ENCODE measurements at regions not wholly inside any gene's neighbourhood (a gene's known extent, or its start where the extent isn't known, plus 50 kb on each side); places are given as distances from the start of the nearest gene placed in this dataset.
A peak's percentile ranks its signal among the peaks of the same experiment; 100 is the strongest.

GRCh38 chr5:125703616-125704015, 719.6 kb upstream of the GRAMD2B start:
- no peak for DNase-seq

GRCh38 chr5:125704888-125705287, 718.3 kb upstream of the GRAMD2B start:
- DNase-seq: no peak

GRCh38 chr5:125708583-125708982, 714.6 kb upstream of the GRAMD2B start:
- DNase-seq: no peak

- DNase-seq: no peak
These were observed 712.5 kb upstream of the GRAMD2B start for GRCh38 chr5:125710745-125711144.

GRCh38 chr5:125712397-125712796, 710.8 kb upstream of the GRAMD2B start:
- DNase-seq: no peak

- no peak for DNase-seq
These were observed 710.0 kb upstream of the GRAMD2B start for GRCh38 chr5:125713109-125713805.

- no peak for DNase-seq
These were observed 708.0 kb upstream of the GRAMD2B start for GRCh38 chr5:125715216-125715615.

GRCh38 chr5:125717209-125717608, 706.0 kb upstream of the GRAMD2B start:
- no peak for DNase-seq

- peak; percentile 52 for DNase-seq
These were observed 703.4 kb upstream of the GRAMD2B start for GRCh38 chr5:125719681-125720347.

GRCh38 chr5:125720348-125720685, 702.9 kb upstream of the GRAMD2B start:
- DNase-seq: no peak

- DNase-seq: no peak
These were observed 702.5 kb upstream of the GRAMD2B start for GRCh38 chr5:125720721-125721120.

GRCh38 chr5:125722550-125722949, 700.7 kb upstream of the GRAMD2B start:
- no peak for DNase-seq

- no peak for DNase-seq
These were observed 697.5 kb upstream of the GRAMD2B start for GRCh38 chr5:125725691-125726090.

GRCh38 chr5:125743939-125744338, 679.3 kb upstream of the GRAMD2B start:
- DNase-seq: no peak

GRCh38 chr5:125746917-125747316, 676.3 kb upstream of the GRAMD2B start:
- DNase-seq: no peak

- DNase-seq: no peak
These were observed 672.9 kb upstream of the GRAMD2B start for GRCh38 chr5:125750147-125750860.

- DNase-seq: no peak
These were observed 672.4 kb upstream of the GRAMD2B start for GRCh38 chr5:125750861-125751186.

GRCh38 chr5:125756456-125756855, 666.8 kb upstream of the GRAMD2B start:
- no peak for DNase-seq

GRCh38 chr5:125766706-125767105, 656.5 kb upstream of the GRAMD2B start:
- no peak for DNase-seq

- DNase-seq: no peak
These were observed 647.3 kb upstream of the GRAMD2B start for GRCh38 chr5:125775896-125776295.

GRCh38 chr5:125776656-125777139, 646.5 kb upstream of the GRAMD2B start:
- DNase-seq: no peak

- DNase-seq: no peak
These were observed 644.4 kb upstream of the GRAMD2B start for GRCh38 chr5:125778791-125779190.

- no peak for DNase-seq
These were observed 637.8 kb upstream of the GRAMD2B start for GRCh38 chr5:125785407-125785806.

- no peak for DNase-seq
These were observed 637.2 kb upstream of the GRAMD2B start for GRCh38 chr5:125786021-125786420.

Data from right kidney (tissue), 1 donor.